Endothelial cell of umbilical vein (primary cell): ENCODE measurements at regions not wholly inside any gene's neighbourhood (a gene's known extent, or its start where the extent isn't known, plus 50 kb on each side); places are given as distances from the start of the nearest gene placed in this dataset.

Source experiments
- BruUV-seq: library from RNA; stranded (reverse); fragments of 400-500 nt; replicated peaks from 2 replicates; lab custom pipeline; 2021; lab: Mats Ljungman, UMichigan
- CTCF ChIA-PET: fragments of 300-600, 350-600 bp; sonication (Branson Sonifier 250); formaldehyde crosslinking; loops from one replicate; lab custom pipeline; 2021; ENCODE audit warnings: antibody characterized with exemption, inconsistent platforms; lab: Charles Lee
- POLR2A ChIA-PET: fragments of 300-600, 350-600 bp; sonication (Branson Sonifier 250); formaldehyde crosslinking; loops from one replicate; lab custom pipeline; 2021; ENCODE audit warnings: antibody characterized with exemption, inconsistent platforms; lab: Charles Lee
- DNase-seq: peaks from one replicate; pipeline ENCODE4 v3.0.0-alpha.2; 2011; ENCODE audit warnings: low read depth, low spot score
- FAIRE-seq: peaks from 2 replicates; lab custom pipeline; 2011; peaks lifted over from hg19 to GRCh38; lab: Jason Lieb, UNC
- H2AFZ ChIP-seq: 2 replicates; pipeline ENCODE4 v1.6.0; 2012; ENCODE audit warnings: low read depth, low read length, control low read depth, inconsistent platforms
- H3K27ac ChIP-seq: 2 replicates; pipeline ENCODE4 v1.5.1; 2011; ENCODE audit warnings: low read depth, mild to moderate bottlenecking, control low read depth, low read length, moderate library complexity; ENCODE audit not compliant: insufficient read depth
- H3K27me3 ChIP-seq, 2 experiments: 2 replicates each; pipeline versions ENCODE4 v1.6.0 to v1.6.1; 2011; ENCODE audit warnings: low read length in 2 of 2, mixed read lengths in 1 of 2; ENCODE audit not compliant: control insufficient read depth in 2 of 2, insufficient read depth in 2 of 2
- H3K36me3 ChIP-seq, 2 experiments: 2 replicates in 1 of 2; 3 replicates in 1 of 2; pipeline ENCODE4 v1.5.1; 2011; ENCODE audit warnings: low read length in 2 of 2, mild to moderate bottlenecking in 1 of 2, moderate library complexity in 1 of 2; ENCODE audit not compliant: control insufficient read depth in 2 of 2, insufficient read depth in 2 of 2; ENCODE audit errors: extremely low read depth in 1 of 2
- H3K4me1 ChIP-seq: 3 replicates; pipeline ENCODE4 v1.5.1; 2011; ENCODE audit warnings: mild to moderate bottlenecking, low read length; ENCODE audit not compliant: control insufficient read depth, insufficient read depth; ENCODE audit errors: extremely low read depth
- H3K4me2 ChIP-seq: 2 replicates; pipeline ENCODE4 v1.6.1; 2011; ENCODE audit warnings: low read length, control low read depth, mixed read lengths; ENCODE audit not compliant: insufficient read depth
- H3K4me3 ChIP-seq, 3 experiments: fragments of 200-600 bp in 1 of 3; sonication (generic), shearing (Covaris generic) in 1 of 3; replicated peaks in 1 of 3; 2 replicates each; pipeline ENCODE4 v1.5.1; 2011 to 2016; ENCODE audit warnings: control low read depth in 3 of 3, low read length in 3 of 3, mild to moderate bottlenecking in 2 of 3, inconsistent platforms in 1 of 3, low read depth in 1 of 3, moderate library complexity in 1 of 3; ENCODE audit not compliant: insufficient read depth in 1 of 3
- H3K79me2 ChIP-seq: 2 replicates; pipeline ENCODE4 v1.6.0; 2012; ENCODE audit warnings: low read length, inconsistent platforms; ENCODE audit not compliant: control insufficient read depth, insufficient read depth
- H3K9ac ChIP-seq: replicated peaks from 2 replicates; pipeline ENCODE3; 2011; ENCODE audit warnings: low read length, control low read depth; ENCODE audit not compliant: insufficient read depth; ENCODE audit errors: extremely low read depth
- H3K9me1 ChIP-seq: replicated peaks from 3 replicates; pipeline ENCODE4 v1.6.0; 2011; ENCODE audit warnings: mild to moderate bottlenecking, low read length; ENCODE audit not compliant: control insufficient read depth, insufficient read depth; ENCODE audit errors: extremely low read depth
- H3K9me3 ChIP-seq: replicated peaks from 2 replicates; pipeline ENCODE4 v1.5.1; 2012; ENCODE audit warnings: low read length, inconsistent platforms; ENCODE audit not compliant: control insufficient read depth, insufficient read depth
- H4K20me1 ChIP-seq: replicated peaks from 2 replicates; pipeline ENCODE3; 2011; ENCODE audit warnings: mild to moderate bottlenecking, low read length; ENCODE audit not compliant: control insufficient read depth, insufficient read depth; ENCODE audit errors: extremely low read depth
- CTCF ChIP-seq, 2 donors: IDR thresholded peaks; 1 replicate in 1 of 2; 2 replicates in 1 of 2; pipeline ENCODE4 v1.5.1; 2011; ENCODE audit warnings: low read length in 2 of 2, mild to moderate bottlenecking in 2 of 2, moderate library complexity in 2 of 2, control low read depth in 1 of 2, inconsistent platforms in 1 of 2, low read depth in 1 of 2; ENCODE audit not compliant: insufficient read depth in 1 of 2; ENCODE audit errors: extremely low read depth in 1 of 2
- EZH2 ChIP-seq: IDR thresholded peaks from 2 replicates; pipeline ENCODE4 v1.6.1; 2012; ENCODE audit warnings: borderline replicate concordance, low read depth, mild to moderate bottlenecking, moderate library complexity, low read length, inconsistent platforms; ENCODE audit not compliant: severe bottlenecking
- FOS ChIP-seq: IDR thresholded peaks from 2 replicates; pipeline ENCODE4 v1.6.1; 2011; ENCODE audit warnings: mild to moderate bottlenecking, low read length, moderate library complexity, borderline replicate concordance; ENCODE audit not compliant: insufficient read depth
- GATA2 ChIP-seq: IDR thresholded peaks from 2 replicates; pipeline ENCODE4 v1.7.0; 2011; ENCODE audit warnings: low read depth, mild to moderate bottlenecking, moderate library complexity, mixed read lengths, low read length; ENCODE audit not compliant: insufficient read length, insufficient read depth
- JUN ChIP-seq: IDR thresholded peaks from 2 replicates; pipeline ENCODE4 v1.6.1; 2011; ENCODE audit warnings: borderline replicate concordance, low read depth; ENCODE audit not compliant: insufficient read length, insufficient read depth
- MYC ChIP-seq: IDR thresholded peaks from one replicate; pipeline ENCODE4 v1.6.1; 2011; ENCODE audit warnings: mild to moderate bottlenecking, low read depth, low read length
- POLR2A ChIP-seq: IDR thresholded peaks from 2 replicates; pipeline ENCODE4 v1.6.1; 2012; ENCODE audit warnings: low read depth, mild to moderate bottlenecking, control low read depth, low read length
- POLR2AphosphoS5 ChIP-seq: IDR thresholded peaks from 2 replicates; pipeline ENCODE4 v1.6.1; 2012; ENCODE audit warnings: low read depth, mild to moderate bottlenecking, control low read depth, low read length, moderate library complexity; ENCODE audit not compliant: insufficient read depth
- dilution Hi-C: fragments of 300-500 bp; cut with MboI; formaldehyde crosslinking; loops from one replicate; pipeline ENCODE4 v1.15.0; 2019; ENCODE audit warnings: low sequenced_read_pairs; ENCODE audit not compliant: extremely low pct_ligation_motif_present
- intact Hi-C: fragments of 100-400 bp; cut with micrococcal nuclease; formaldehyde crosslinking; loops from one replicate; pipeline ENCODE4 v1.10.0; 2022
- TF ChIP-seq, protein P1 (sequence below): IDR thresholded peaks from 2 replicates; pipeline ENCODE4 v1.6.1; 2011; ENCODE audit not compliant: insufficient read depth, insufficient read length

GRCh38 chr1:218556016-218556415 is 210.9 kb downstream of the TGFB2 start:
- no TSS peak for BruUV-seq
- no peak overlapping the region for H3K4me3 ChIP-seq
- H4K20me1 ChIP-seq: no peaks in the 10 kb centered on the region
- dilution Hi-C loops: no loop called here
- TF ChIP-seq FOS: no peak
- TF ChIP-seq POLR2AphosphoS5: no peak
- TF ChIP-seq, protein P1, sequence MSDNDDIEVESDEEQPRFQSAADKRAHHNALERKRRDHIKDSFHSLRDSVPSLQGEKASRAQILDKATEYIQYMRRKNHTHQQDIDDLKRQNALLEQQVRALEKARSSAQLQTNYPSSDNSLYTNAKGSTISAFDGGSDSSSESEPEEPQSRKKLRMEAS: no peak
- no peak for TF ChIP-seq GATA2
- TF ChIP-seq CTCF (IDR thresholded peaks at IDR 0.05; ENCODE audit: extremely low read depth in 1 of 2, insufficient read depth in 1 of 2, low read depth in 1 of 2, low read length in 2 of 2): no peak
- TF ChIP-seq EZH2: no peak
- TF ChIP-seq POLR2A: no peak
- no peak for TF ChIP-seq MYC
- no peak for TF ChIP-seq JUN
- no peaks in the 10 kb centered on the region for H3K79me2 ChIP-seq
- no peak overlapping the region for H3K4me2 ChIP-seq
- no peak overlapping the region for H3K27ac ChIP-seq
- H3K9me3 ChIP-seq: no peaks in the 10 kb centered on the region
- intact Hi-C loops: loop anchor here (5.0 kb wide), 1 partner anchor 831 kb away; no protein-coding TSS in a partner anchor
- no peaks in the 10 kb centered on the region for H3K9me1 ChIP-seq
- ChIA-PET POLR2A (no interaction called here), CTCF (no interaction called here)
- H3K9ac ChIP-seq: no peak overlapping the region
- H3K4me1 ChIP-seq: peaks cover 13% of the 10 kb centered on the region
- no peaks in the 10 kb centered on the region for H3K27me3 ChIP-seq
- H2AFZ ChIP-seq: no peak overlapping the region
- no peak for DNase-seq
- no peak for FAIRE-seq
- no peaks in the 10 kb centered on the region for H3K36me3 ChIP-seq
